ENCODE measurements at regions not wholly inside any gene's neighbourhood (a gene's known extent, or its start where the extent isn't known, plus 50 kb on each side); places are given as distances from the start of the nearest gene placed in this dataset.

GRCh38 chr6:156451088-156451487, 326.1 kb upstream of the ARID1B start:
- Histone ChIP-seq H3K27me3 (no peaks in the 10 kb centered on the region), H3K27ac (no peak overlapping the region), H3K36me3 (no peaks in the 10 kb centered on the region), H3K4me3 (no peak overlapping the region), H3K9me3 (no peaks in the 10 kb centered on the region), H3K4me1 (peaks cover 0 to 5% (median 0%) of the 10 kb centered on the region in 4 donors)
- intact Hi-C loops (cut with DNase I; ENCODE audit: low total_unique reads) (no loop called here), in situ Hi-C loops (cut with MboI; ENCODE audit: low pct_ligation_motif_present in 1 of 4, low pct_unique_long_range_greater_than_20kb in 1 of 4, low sequenced_read_pairs in 3 of 4) (no loop called here)
- WGBS, 2 donors (ENCODE audit: low coverage in 1 of 2): 75 to 90% methylated on average over 5 of the region's 5 CpGs
- no peak for TF ChIP-seq CTCF (IDR thresholded peaks at IDR 0.05)
- TF ChIP-seq POLR2A (IDR thresholded peaks at IDR 0.05): no peak
- TF ChIP-seq POLR2AphosphoS5 (IDR thresholded peaks at IDR 0.05): no peak
- TF ChIP-seq EP300 (IDR thresholded peaks at IDR 0.05; ENCODE audit: low read depth): no peak
- no peak for DNase-seq

GRCh38 chr6:156450421-156450820, 326.8 kb upstream of the ARID1B start:
- no peak for DNase-seq
- Histone ChIP-seq H3K27me3 (no peaks in the 10 kb centered on the region), H3K27ac (no peak overlapping the region), H3K4me1 (peaks cover 0 to 5% (median 0%) of the 10 kb centered on the region in 4 donors), H3K9me3 (no peaks in the 10 kb centered on the region), H3K4me3 (no peak overlapping the region), H3K36me3 (no peaks in the 10 kb centered on the region)
- in situ Hi-C loops (cut with MboI; ENCODE audit: low pct_ligation_motif_present in 1 of 4, low pct_unique_long_range_greater_than_20kb in 1 of 4, low sequenced_read_pairs in 3 of 4): no loop called here
- TF ChIP-seq CTCF (IDR thresholded peaks at IDR 0.05): no peak
- no peak for TF ChIP-seq POLR2AphosphoS5 (IDR thresholded peaks at IDR 0.05)
- no peak for TF ChIP-seq EP300 (IDR thresholded peaks at IDR 0.05; ENCODE audit: low read depth)
- TF ChIP-seq POLR2A (IDR thresholded peaks at IDR 0.05): no peak
- intact Hi-C loops (cut with DNase I; ENCODE audit: low total_unique reads): no loop called here

- WGBS, 2 donors (ENCODE audit: low coverage in 1 of 2): 78 to 88% methylated on average over 3 of the region's 3 CpGs
- Histone ChIP-seq H3K36me3 (no peaks in the 10 kb centered on the region), H3K4me3 (no peak overlapping the region), H3K27ac (no peak overlapping the region), H3K27me3 (no peaks in the 10 kb centered on the region), H3K4me1 (peaks cover 0 to 5% (median 0%) of the 10 kb centered on the region in 4 donors), H3K9me3 (no peaks in the 10 kb centered on the region)
- TF ChIP-seq POLR2AphosphoS5 (IDR thresholded peaks at IDR 0.05) (no peak), CTCF (IDR thresholded peaks at IDR 0.05) (no peak), EP300 (IDR thresholded peaks at IDR 0.05; ENCODE audit: low read depth) (no peak), POLR2A (IDR thresholded peaks at IDR 0.05) (no peak)
- intact Hi-C loops (cut with DNase I; ENCODE audit: low total_unique reads) (no loop called here), in situ Hi-C loops (cut with MboI; ENCODE audit: low pct_ligation_motif_present in 1 of 4, low pct_unique_long_range_greater_than_20kb in 1 of 4, low sequenced_read_pairs in 3 of 4) (no loop called here)
- no peak for DNase-seq
Observed at GRCh38 chr6:156449569-156449968, 327.6 kb upstream of the ARID1B start.

GRCh38 chr6:156449128-156449527, 328.1 kb upstream of the ARID1B start:
- 72 to 84% methylated on average over 4 of the region's 4 CpGs for WGBS, 2 donors (ENCODE audit: low coverage in 1 of 2)
- H3K27ac ChIP-seq: no peak overlapping the region
- no peak for DNase-seq
- no peaks in the 10 kb centered on the region for H3K36me3 ChIP-seq
- intact Hi-C loops (cut with DNase I; ENCODE audit: low total_unique reads): no loop called here
- no peaks in the 10 kb centered on the region for H3K27me3 ChIP-seq
- no peaks in the 10 kb centered on the region for H3K9me3 ChIP-seq
- TF ChIP-seq POLR2A (IDR thresholded peaks at IDR 0.05) (no peak), EP300 (IDR thresholded peaks at IDR 0.05; ENCODE audit: low read depth) (no peak), CTCF (IDR thresholded peaks at IDR 0.05) (no peak), POLR2AphosphoS5 (IDR thresholded peaks at IDR 0.05) (no peak)
- H3K4me1 ChIP-seq: peaks cover 0 to 5% (median 0%) of the 10 kb centered on the region in 4 donors
- no peak overlapping the region for H3K4me3 ChIP-seq
- in situ Hi-C loops (cut with MboI; ENCODE audit: low pct_ligation_motif_present in 1 of 4, low pct_unique_long_range_greater_than_20kb in 1 of 4, low sequenced_read_pairs in 3 of 4): no loop called here
